HCT116 (cell line): ENCODE measurements at regions not wholly inside any gene's neighbourhood (a gene's known extent, or its start where the extent isn't known, plus 50 kb on each side); places are given as distances from the start of the nearest gene placed in this dataset.
"Not testable (repeated sequence)": the region's sequence is repeated elsewhere in the genome, so short reads cannot be mapped to it uniquely, and the experiment has no call there.

Experiments used
- ATAC-seq: fragments of 200-7000 bp; cut with Tn5 transposase; 2 replicates; pipeline ENCODE4 v1.9.1; 2020; ENCODE audit warnings: mild to moderate bottlenecking, moderate library complexity
- BruUV-seq: library from RNA; stranded (reverse); fragments of 400-500 nt; replicated peaks from 2 replicates; lab custom pipeline; 2021; lab: Mats Ljungman, UMichigan
- CTCF ChIA-PET: fragments of 300-600 bp; sonication (Branson Sonifier 250); formaldehyde crosslinking; loops from one replicate; lab custom pipeline; 2021; ENCODE audit warnings: antibody characterized with exemption; lab: Charles Lee
- POLR2A ChIA-PET: fragments of 300-600, 350-600 bp; sonication (Branson Sonifier 250); formaldehyde crosslinking; loops from one replicate; lab custom pipeline; 2021; ENCODE audit warnings: antibody characterized with exemption; lab: Charles Lee
- RAD21 ChIA-PET, 2 experiments: fragments of 300-600 bp; sonication (Branson Sonifier 250); formaldehyde crosslinking; loops; one replicate each; lab custom pipeline; 2023; ENCODE audit warnings: low total read pairs in 2 of 2; ENCODE audit not compliant: uncharacterized antibody in 2 of 2, unreplicated experiment in 2 of 2, low non-redundant PET in 1 of 2; lab: Charles Lee
- DNase-seq: peaks from one replicate; pipeline ENCODE4 v3.0.0-alpha.2; 2010; ENCODE audit warnings: low read depth, low spot score
- H2AFZ ChIP-seq: fragments of 200-600 bp; shearing (Covaris generic), sonication (generic); 2 replicates; pipeline ENCODE4 v1.6.1; 2017; ENCODE audit warnings: low read depth, mixed run types, mixed read lengths, antibody characterized with exemption, low read length; ENCODE audit not compliant: poor library complexity, severe bottlenecking
- H3K27ac ChIP-seq: 2 replicates; pipeline ENCODE4 v1.5.1; 2012; ENCODE audit warnings: low read depth, low read length
- H3K27me3 ChIP-seq: fragments of 200-600 bp; sonication (generic); 2 replicates; pipeline ENCODE4 v1.6.1; 2016; ENCODE audit warnings: mixed run types, low read length, mixed read lengths; ENCODE audit not compliant: insufficient read depth
- H3K36me3 ChIP-seq, 2 experiments: fragments of 200-500 bp in 1 of 2; fragments of 200-600 bp in 1 of 2; sonication (Bioruptor generic) in 1 of 2; sonication (generic) in 1 of 2; 2 replicates each; pipeline versions ENCODE4 v1.5.1 to v1.6.1; 2014 to 2016; ENCODE audit warnings: low read length in 2 of 2, inconsistent platforms in 1 of 2, mixed read lengths in 1 of 2, mixed run types in 1 of 2; ENCODE audit not compliant: insufficient read depth in 2 of 2, control insufficient read depth in 1 of 2
- H3K4me1 ChIP-seq, 2 experiments: fragments of 200-600 bp in 1 of 2; sonication (generic) in 1 of 2; 2 replicates each; pipeline versions ENCODE4 v1.5.1 to v1.6.1; 2012 to 2017; ENCODE audit warnings: low read length in 2 of 2, inconsistent platforms in 1 of 2, mild to moderate bottlenecking in 1 of 2, mixed read lengths in 1 of 2, mixed run types in 1 of 2, moderate library complexity in 1 of 2; ENCODE audit not compliant: insufficient read depth in 2 of 2, control insufficient read depth in 1 of 2
- H3K4me2 ChIP-seq: fragments of 200-600 bp; sonication (generic); 2 replicates; pipeline ENCODE4 v1.6.1; 2017; ENCODE audit warnings: mixed run types, low read length, mixed read lengths
- H3K4me3 ChIP-seq, 2 experiments: fragments of 200-600 bp in 1 of 2; sonication (generic) in 1 of 2; replicated peaks in 1 of 2; 2 replicates each; pipeline ENCODE4 v1.5.1; 2011 to 2016; ENCODE audit warnings: low read length in 2 of 2, control low read depth in 1 of 2, low read depth in 1 of 2, mild to moderate bottlenecking in 1 of 2, mixed read lengths in 1 of 2, mixed run types in 1 of 2
- H3K79me2 ChIP-seq: fragments of 200-600 bp; sonication (generic); 2 replicates; pipeline ENCODE4 v1.6.1; 2017; ENCODE audit warnings: mild to moderate bottlenecking, mixed run types, low read length, moderate library complexity, mixed read lengths; ENCODE audit not compliant: insufficient read depth
- H3K9ac ChIP-seq: fragments of 200-600 bp; sonication (generic); 2 replicates; pipeline ENCODE4 v1.6.1; 2016; ENCODE audit warnings: low read length, mixed read lengths
- H3K9me2 ChIP-seq: fragments of 200-600 bp; sonication (generic), shearing (Covaris generic); 2 replicates; pipeline ENCODE4 v1.6.1; 2017; ENCODE audit warnings: mixed run types, mild to moderate bottlenecking, moderate library complexity; ENCODE audit not compliant: insufficient read depth
- H3K9me3 ChIP-seq, 2 experiments: fragments of 200-500 bp in 1 of 2; fragments of 200-600 bp in 1 of 2; sonication (Bioruptor generic) in 1 of 2; sonication (generic) in 1 of 2; 2 replicates each; pipeline ENCODE4 v1.6.1; 2014 to 2017; ENCODE audit warnings: low read length in 2 of 2, mixed read lengths in 2 of 2, inconsistent platforms in 1 of 2, low read depth in 1 of 2, mild to moderate bottlenecking in 1 of 2, mixed run types in 1 of 2, moderate library complexity in 1 of 2; ENCODE audit not compliant: control insufficient read depth in 1 of 2, insufficient read depth in 1 of 2
- H4K20me1 ChIP-seq: fragments of 200-600 bp; sonication (generic), shearing (Covaris generic); 2 replicates; pipeline ENCODE4 v1.6.1; 2017; ENCODE audit warnings: mixed run types, mild to moderate bottlenecking, moderate library complexity; ENCODE audit not compliant: insufficient read depth
- CEBPB ChIP-seq: IDR thresholded peaks from 2 replicates; pipeline ENCODE4 v1.6.1; 2012; ENCODE audit warnings: low read depth
- ELF1 ChIP-seq: IDR thresholded peaks from 2 replicates; pipeline ENCODE4 v1.6.1; 2012; ENCODE audit warnings: low read depth, borderline replicate concordance
- EZH2 ChIP-seq: fragments of 200-600 bp; sonication (generic); IDR thresholded peaks from 2 replicates; pipeline ENCODE4 v1.6.1; 2017; ENCODE audit warnings: antibody characterized with exemption, mixed run types
- EZH2phosphoT487 ChIP-seq: fragments of 200-600 bp; IDR thresholded peaks from 2 replicates; pipeline ENCODE4 v1.6.1; 2018; ENCODE audit warnings: antibody characterized with exemption, borderline replicate concordance
- FOSL1 ChIP-seq: IDR thresholded peaks from 2 replicates; pipeline ENCODE4 v1.6.1; 2012; ENCODE audit warnings: low read depth
- MAX ChIP-seq: IDR thresholded peaks from 2 replicates; pipeline ENCODE4 v1.6.1; 2012
- POLR2AphosphoS5 ChIP-seq: IDR thresholded peaks from 2 replicates; pipeline ENCODE4 v1.6.1; 2011; ENCODE audit warnings: mild to moderate bottlenecking, low read depth, low read length, moderate library complexity
- REST ChIP-seq: IDR thresholded peaks from 2 replicates; pipeline ENCODE4 v1.6.1; 2012; ENCODE audit warnings: low read depth
- SIN3A ChIP-seq: IDR thresholded peaks from 2 replicates; pipeline ENCODE4 v1.6.1; 2012; ENCODE audit warnings: low read depth
- SRF ChIP-seq: IDR thresholded peaks from 2 replicates; pipeline ENCODE4 v1.6.1; 2012; ENCODE audit warnings: low read depth
- TCF7L2 ChIP-seq: IDR thresholded peaks from 2 replicates; pipeline ENCODE4 v1.7.0; 2011; ENCODE audit warnings: borderline replicate concordance, inconsistent platforms; ENCODE audit not compliant: insufficient read depth, insufficient read length; ENCODE audit errors: extremely low read depth
- ZFX ChIP-seq: fragments of 450-650 bp; IDR thresholded peaks from 2 replicates; pipeline ENCODE4 v1.6.1; 2017
- intact Hi-C: fragments of 100-400 bp; cut with micrococcal nuclease; formaldehyde crosslinking; loops from 2 replicates; pipeline ENCODE4 v1.10.0; 2022
- TF ChIP-seq, protein P1 (sequence below), 3 experiments: fragments of 200-600 bp in 1 of 3; sonication (generic) in 1 of 3; IDR thresholded peaks in 2 of 3; conservative IDR thresholded peaks in 1 of 3; 2 replicates each; pipeline ENCODE4 v1.5.1; 2012 to 2017; ENCODE audit warnings: low read depth in 2 of 3, low read length in 2 of 3, antibody characterized with exemption in 1 of 3, borderline replicate concordance in 1 of 3, control low read depth in 1 of 3, mild to moderate bottlenecking in 1 of 3, mixed read lengths in 1 of 3, mixed run types in 1 of 3, moderate library complexity in 1 of 3; ENCODE audit not compliant: insufficient read depth in 1 of 3

DNA sequence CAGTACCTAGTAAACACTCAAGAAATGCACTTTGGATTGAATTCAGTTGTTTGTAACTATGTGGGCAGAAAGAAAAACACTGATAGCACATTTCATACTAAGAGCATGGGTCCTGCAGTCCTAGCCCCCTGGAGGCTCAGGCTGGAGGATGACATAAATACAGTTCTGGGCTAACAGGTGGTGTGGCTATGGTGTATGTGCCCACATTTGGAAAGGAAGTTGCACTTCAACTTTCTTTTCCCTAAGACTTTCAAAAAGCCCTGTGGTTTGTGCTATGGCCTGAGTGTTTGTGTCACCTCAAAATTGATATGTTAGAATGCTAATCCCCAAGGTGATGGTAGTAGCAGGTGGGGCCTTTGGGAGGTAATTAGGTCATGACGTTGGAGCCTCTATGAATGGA lies 218.2 kb downstream of the CDCA7 start:
- H3K4me2 ChIP-seq = no peak overlapping the region
- H3K9me2 ChIP-seq = no peaks in the 10 kb centered on the region
- H3K27me3 ChIP-seq = no peaks in the 10 kb centered on the region
- H3K79me2 ChIP-seq = no peaks in the 10 kb centered on the region
- H3K4me3 ChIP-seq = no peak overlapping the region
- no peaks in the 10 kb centered on the region for H4K20me1 ChIP-seq
- ChIA-PET CTCF (no interaction called here), RAD21 (no interaction called here), POLR2A (no interaction called here)
- H3K36me3 ChIP-seq = no peaks in the 10 kb centered on the region
- peaks cover 16 to 35% of the 10 kb centered on the region in 2 experiments for H3K4me1 ChIP-seq
- no TSS peak for BruUV-seq
- DNase-seq = no peak
- no peaks in the 10 kb centered on the region for H3K9me3 ChIP-seq
- no peak overlapping the region for H2AFZ ChIP-seq
- H3K9ac ChIP-seq = no peak overlapping the region
- no peak for TF ChIP-seq ZFX
- TF ChIP-seq REST = no peak
- TF ChIP-seq SRF = no peak
- no peak for TF ChIP-seq EZH2
- TF ChIP-seq TCF7L2 = no peak
- no peak for TF ChIP-seq ELF1
- no peak for TF ChIP-seq MAX
- TF ChIP-seq EZH2phosphoT487 = no peak
- TF ChIP-seq, protein P1, sequence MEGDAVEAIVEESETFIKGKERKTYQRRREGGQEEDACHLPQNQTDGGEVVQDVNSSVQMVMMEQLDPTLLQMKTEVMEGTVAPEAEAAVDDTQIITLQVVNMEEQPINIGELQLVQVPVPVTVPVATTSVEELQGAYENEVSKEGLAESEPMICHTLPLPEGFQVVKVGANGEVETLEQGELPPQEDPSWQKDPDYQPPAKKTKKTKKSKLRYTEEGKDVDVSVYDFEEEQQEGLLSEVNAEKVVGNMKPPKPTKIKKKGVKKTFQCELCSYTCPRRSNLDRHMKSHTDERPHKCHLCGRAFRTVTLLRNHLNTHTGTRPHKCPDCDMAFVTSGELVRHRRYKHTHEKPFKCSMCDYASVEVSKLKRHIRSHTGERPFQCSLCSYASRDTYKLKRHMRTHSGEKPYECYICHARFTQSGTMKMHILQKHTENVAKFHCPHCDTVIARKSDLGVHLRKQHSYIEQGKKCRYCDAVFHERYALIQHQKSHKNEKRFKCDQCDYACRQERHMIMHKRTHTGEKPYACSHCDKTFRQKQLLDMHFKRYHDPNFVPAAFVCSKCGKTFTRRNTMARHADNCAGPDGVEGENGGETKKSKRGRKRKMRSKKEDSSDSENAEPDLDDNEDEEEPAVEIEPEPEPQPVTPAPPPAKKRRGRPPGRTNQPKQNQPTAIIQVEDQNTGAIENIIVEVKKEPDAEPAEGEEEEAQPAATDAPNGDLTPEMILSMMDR (IDR thresholded peaks at IDR 0.05 in 2 of 3, conservative IDR thresholded peaks at IDR 0.05 in 1 of 3; ENCODE audit: borderline replicate concordance in 1 of 3, insufficient read depth in 1 of 3, low read depth in 2 of 3, low read length in 2 of 3) = no peak
- TF ChIP-seq SIN3A = no peak
- no peak for TF ChIP-seq CEBPB
- no peak for TF ChIP-seq POLR2AphosphoS5
- TF ChIP-seq FOSL1 = no peak
- H3K27ac ChIP-seq = no peak overlapping the region
- intact Hi-C loops = loop anchor here (5.0 kb wide), 2 partner anchors 469 to 769 kb away; no protein-coding TSS in a partner anchor
- no peak for ATAC-seq

GRCh38 chr2:173573782-173574181 lies 219.1 kb downstream of the CDCA7 start:
- BruUV-seq, H4K20me1 ChIP-seq, H3K79me2 ChIP-seq, H3K27me3 ChIP-seq, POLR2A ChIA-PET, H3K4me3 ChIP-seq, ATAC-seq, H3K4me2 ChIP-seq, H3K9me2 ChIP-seq, RAD21 ChIA-PET, H3K36me3 ChIP-seq, H2AFZ ChIP-seq, H3K9me3 ChIP-seq, H3K27ac ChIP-seq, CTCF ChIA-PET, DNase-seq, H3K9ac ChIP-seq: not testable (repeated sequence)
- peaks cover 16 to 35% of the 10 kb centered on the region in 2 experiments for H3K4me1 ChIP-seq
- intact Hi-C loops = loop anchor here (5.0 kb wide), 2 partner anchors 469 to 769 kb away; no protein-coding TSS in a partner anchor
